ENCODE measurements at regions not wholly inside any gene's neighbourhood (a gene's known extent, or its start where the extent isn't known, plus 50 kb on each side); places are given as distances from the start of the nearest gene placed in this dataset.

- ATAC-seq (no peak), DNase-seq (no peak)
- H3K9me3 Mint-ChIP-seq: no peaks in the 10 kb centered on the region
- H3K4me1 Mint-ChIP-seq (ENCODE audit: low read depth): no peaks in the 10 kb centered on the region
- no peak overlapping the region for H3K4me3 Mint-ChIP-seq
- H3K36me3 Mint-ChIP-seq (ENCODE audit: insufficient read depth): no peaks in the 10 kb centered on the region
- no peaks in the 10 kb centered on the region for H3K27me3 Mint-ChIP-seq (ENCODE audit: low read depth)
These were observed 163.6 kb upstream of the VRK2 start for GRCh38 chr2:57882895-57883515.

GRCh38 chr2:57884281-57884680, 162.3 kb upstream of the VRK2 start:
- H3K36me3 Mint-ChIP-seq (ENCODE audit: insufficient read depth): no peaks in the 10 kb centered on the region
- H3K9me3 Mint-ChIP-seq: no peaks in the 10 kb centered on the region
- no peaks in the 10 kb centered on the region for H3K27me3 Mint-ChIP-seq (ENCODE audit: low read depth)
- H3K4me1 Mint-ChIP-seq (ENCODE audit: low read depth): peaks cover 6% of the 10 kb centered on the region
- H3K4me3 Mint-ChIP-seq: no peak overlapping the region
- ATAC-seq (no peak), DNase-seq (no peak)

DNA sequence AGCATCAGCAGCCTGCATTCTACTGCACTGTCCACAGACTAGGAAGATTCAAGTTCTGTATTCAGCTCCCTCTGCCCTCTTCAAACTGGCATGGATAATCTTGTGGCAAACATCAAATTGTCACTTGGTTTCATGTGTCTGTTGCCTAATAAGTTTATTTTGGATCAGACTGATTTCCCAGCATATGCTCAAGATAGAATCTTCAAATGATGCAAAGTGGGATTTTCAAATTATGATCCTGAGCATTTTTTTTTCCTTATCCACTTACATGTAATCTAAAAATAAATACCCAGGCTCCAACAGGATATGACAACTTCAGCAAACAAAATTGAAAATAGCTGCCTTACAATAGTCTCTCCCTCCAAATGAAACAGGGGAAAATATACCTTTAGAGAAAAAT, 160.9 kb upstream of the VRK2 start:
- Mint-ChIP-seq H3K36me3 (ENCODE audit: insufficient read depth) (no peaks in the 10 kb centered on the region), H3K27me3 (ENCODE audit: low read depth) (no peaks in the 10 kb centered on the region), H3K4me3 (no peak overlapping the region), H3K9me3 (no peaks in the 10 kb centered on the region), H3K4me1 (ENCODE audit: low read depth) (peaks cover 6% of the 10 kb centered on the region)
- ATAC-seq (no peak), DNase-seq (no peak)

DNA sequence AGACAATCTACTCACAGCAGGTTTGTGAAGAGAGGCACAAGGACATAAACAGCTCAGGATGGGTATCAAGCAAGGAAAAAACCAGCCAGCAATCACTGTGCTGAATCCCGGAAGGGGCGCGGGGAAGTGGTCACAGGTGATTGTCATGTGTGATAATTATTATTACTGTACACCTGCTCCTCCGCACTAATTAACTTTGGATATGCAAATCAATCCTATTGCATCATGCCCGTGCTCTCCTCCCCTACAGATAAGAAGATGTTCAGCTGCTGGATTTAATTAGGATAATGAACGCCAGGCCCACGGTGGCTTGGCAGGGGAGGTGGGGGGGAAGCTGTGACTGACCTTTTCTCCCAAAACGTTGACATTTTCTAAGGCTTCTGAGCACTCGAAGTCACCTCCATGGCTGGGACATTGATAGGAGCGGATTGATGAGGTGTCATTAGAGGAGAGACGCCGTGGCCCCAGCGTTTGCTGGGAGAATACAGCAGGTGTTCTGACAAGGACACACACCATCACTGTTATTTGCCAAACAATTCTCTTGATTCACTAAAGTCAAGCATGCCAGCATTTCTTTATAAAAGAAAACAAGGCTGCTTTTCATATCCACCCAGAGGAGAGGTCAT, 160.3 kb upstream of the VRK2 start:
- ATAC-seq: no peak
- Mint-ChIP-seq H3K4me3 (no peak overlapping the region), H3K27me3 (ENCODE audit: low read depth) (no peaks in the 10 kb centered on the region), H3K36me3 (ENCODE audit: insufficient read depth) (no peaks in the 10 kb centered on the region), H3K4me1 (ENCODE audit: low read depth) (peaks cover 6% of the 10 kb centered on the region), H3K9me3 (no peaks in the 10 kb centered on the region)
- DNase-seq: no peak

DNA sequence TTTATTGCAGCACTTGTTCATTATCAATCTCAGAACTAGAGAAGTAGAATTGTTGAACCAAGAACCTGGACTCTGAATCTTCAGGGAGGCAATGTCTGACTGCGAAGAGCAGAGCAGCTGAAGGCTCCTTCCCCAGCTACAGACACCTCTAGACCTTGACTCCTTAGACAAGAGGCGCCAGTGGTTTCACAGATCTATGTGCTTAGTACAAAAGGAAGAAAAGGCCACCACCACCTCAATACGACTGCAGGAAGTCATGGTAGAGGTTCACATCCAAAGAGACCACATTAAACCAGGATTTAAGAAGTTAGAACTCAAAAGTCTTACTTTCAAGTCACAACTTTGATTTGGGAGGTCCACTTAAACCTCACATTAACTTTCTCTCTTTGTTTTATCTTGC, 158.1 kb upstream of the VRK2 start:
- H3K36me3 Mint-ChIP-seq (ENCODE audit: insufficient read depth): no peaks in the 10 kb centered on the region
- H3K27me3 Mint-ChIP-seq (ENCODE audit: low read depth): no peaks in the 10 kb centered on the region
- DNase-seq (no peak), ATAC-seq (no peak)
- no peak overlapping the region for H3K4me3 Mint-ChIP-seq
- H3K9me3 Mint-ChIP-seq: no peaks in the 10 kb centered on the region
- H3K4me1 Mint-ChIP-seq (ENCODE audit: low read depth): peaks cover 6% of the 10 kb centered on the region

DNA sequence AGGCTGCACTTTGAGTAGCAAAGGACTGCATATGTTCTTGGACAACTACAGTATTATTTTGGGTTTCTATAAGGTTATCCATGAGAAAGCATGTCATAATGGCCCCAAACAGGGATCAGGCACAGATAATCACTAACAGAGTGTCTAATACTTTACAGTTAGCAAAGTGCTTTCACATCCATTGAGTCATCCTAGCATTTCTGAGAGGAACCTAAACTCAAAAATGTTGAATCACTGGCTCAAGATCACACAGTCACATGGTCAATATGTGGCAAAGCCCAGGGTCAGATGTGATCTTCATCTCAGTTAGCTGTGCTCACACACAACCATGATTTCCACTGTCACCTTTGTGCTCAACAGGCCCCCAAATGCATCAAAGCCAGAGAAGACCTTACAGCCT, 156.1 kb upstream of the VRK2 start:
- H3K27me3 Mint-ChIP-seq (ENCODE audit: low read depth): no peaks in the 10 kb centered on the region
- DNase-seq (no peak), ATAC-seq (no peak)
- H3K4me3 Mint-ChIP-seq: no peak overlapping the region
- H3K9me3 Mint-ChIP-seq: no peaks in the 10 kb centered on the region
- H3K36me3 Mint-ChIP-seq (ENCODE audit: insufficient read depth): no peaks in the 10 kb centered on the region
- peaks cover 6% of the 10 kb centered on the region for H3K4me1 Mint-ChIP-seq (ENCODE audit: low read depth)

GRCh38 chr2:57891086-57891712, 155.4 kb upstream of the VRK2 start:
- no peaks in the 10 kb centered on the region for H3K36me3 Mint-ChIP-seq (ENCODE audit: insufficient read depth)
- DNase-seq: no peak
- H3K4me1 Mint-ChIP-seq (ENCODE audit: low read depth): peaks cover 6% of the 10 kb centered on the region
- no peak for ATAC-seq
- H3K27me3 Mint-ChIP-seq (ENCODE audit: low read depth): no peaks in the 10 kb centered on the region
- no peak overlapping the region for H3K4me3 Mint-ChIP-seq
- no peaks in the 10 kb centered on the region for H3K9me3 Mint-ChIP-seq

GRCh38 chr2:57892920-57893319, 153.7 kb upstream of the VRK2 start:
- ATAC-seq (no peak), DNase-seq (no peak)
- H3K36me3 Mint-ChIP-seq (ENCODE audit: insufficient read depth): no peaks in the 10 kb centered on the region
- H3K27me3 Mint-ChIP-seq (ENCODE audit: low read depth): no peaks in the 10 kb centered on the region
- no peaks in the 10 kb centered on the region for H3K9me3 Mint-ChIP-seq
- no peak overlapping the region for H3K4me3 Mint-ChIP-seq
- H3K4me1 Mint-ChIP-seq (ENCODE audit: low read depth): peaks cover 6% of the 10 kb centered on the region

DNA sequence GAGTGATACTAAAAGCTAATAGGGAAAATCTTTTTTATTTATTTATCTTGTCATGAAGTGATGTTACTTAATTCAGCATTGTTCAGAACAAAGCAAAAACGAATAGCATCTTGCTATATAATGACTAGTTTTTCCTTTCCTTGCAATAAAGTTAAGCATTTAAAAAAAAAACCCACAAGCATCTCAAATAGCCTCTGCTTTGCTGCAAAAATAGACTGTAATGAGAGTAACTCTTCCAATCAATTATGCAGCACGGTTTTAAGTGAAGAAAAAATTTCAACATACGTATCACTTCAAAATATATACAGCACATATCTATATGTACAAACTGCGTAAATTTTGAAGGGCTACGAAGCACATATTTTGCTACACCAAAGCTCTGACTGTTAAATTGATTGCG, 153.3 kb upstream of the VRK2 start:
- DNase-seq: no peak
- Mint-ChIP-seq H3K27me3 (ENCODE audit: low read depth) (no peaks in the 10 kb centered on the region), H3K4me3 (no peak overlapping the region), H3K9me3 (no peaks in the 10 kb centered on the region), H3K36me3 (ENCODE audit: insufficient read depth) (no peaks in the 10 kb centered on the region), H3K4me1 (ENCODE audit: low read depth) (peaks cover 4% of the 10 kb centered on the region)
- no peak for ATAC-seq

GRCh38 chr2:57893786-57894185, 152.8 kb upstream of the VRK2 start:
- no peaks in the 10 kb centered on the region for H3K4me1 Mint-ChIP-seq (ENCODE audit: low read depth)
- H3K27me3 Mint-ChIP-seq (ENCODE audit: low read depth): no peaks in the 10 kb centered on the region
- H3K4me3 Mint-ChIP-seq: no peak overlapping the region
- no peaks in the 10 kb centered on the region for H3K36me3 Mint-ChIP-seq (ENCODE audit: insufficient read depth)
- DNase-seq (no peak), ATAC-seq (no peak)
- H3K9me3 Mint-ChIP-seq: no peaks in the 10 kb centered on the region

DNA sequence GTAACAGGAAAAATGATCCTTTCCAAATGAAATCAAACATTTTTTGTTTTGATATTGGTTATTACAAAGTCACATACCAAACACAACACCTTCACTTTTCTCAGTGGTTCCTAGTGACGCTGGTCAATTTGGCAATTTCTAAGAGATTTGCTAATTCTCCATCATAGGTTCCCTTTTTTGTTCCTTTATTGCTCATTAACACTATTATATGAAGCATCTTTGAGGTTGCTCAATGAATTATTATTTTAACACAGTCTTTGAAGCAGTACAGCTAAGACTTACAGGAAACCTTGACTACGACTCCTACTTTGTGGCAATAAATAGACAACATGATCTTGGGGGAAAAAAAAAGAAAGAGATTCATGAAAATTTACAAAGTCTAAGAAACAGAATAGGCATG, 152.2 kb upstream of the VRK2 start:
- H3K9me3 Mint-ChIP-seq: no peaks in the 10 kb centered on the region
- ATAC-seq (no peak), DNase-seq (no peak)
- no peaks in the 10 kb centered on the region for H3K36me3 Mint-ChIP-seq (ENCODE audit: insufficient read depth)
- H3K4me3 Mint-ChIP-seq: no peak overlapping the region
- H3K27me3 Mint-ChIP-seq (ENCODE audit: low read depth): no peaks in the 10 kb centered on the region
- no peaks in the 10 kb centered on the region for H3K4me1 Mint-ChIP-seq (ENCODE audit: low read depth)

DNA sequence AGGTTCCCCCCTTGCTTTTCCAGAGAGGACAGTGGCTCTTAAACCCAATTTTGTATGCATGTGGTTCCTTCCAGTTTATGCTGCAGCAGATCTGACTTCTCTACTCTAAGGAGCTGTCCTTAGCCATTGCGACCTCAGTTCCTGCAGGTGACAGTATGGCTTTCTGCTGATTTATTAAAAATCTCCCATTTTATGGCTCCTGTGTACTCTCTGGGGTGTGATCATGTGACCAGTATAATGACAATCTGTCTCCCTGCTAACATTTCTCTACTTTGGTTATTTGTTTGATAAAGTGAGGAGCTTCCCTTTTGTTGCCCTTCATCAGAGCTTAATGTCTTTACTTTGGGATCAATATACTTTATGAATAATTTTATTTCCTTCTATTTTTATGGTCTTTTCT, 148.7 kb upstream of the VRK2 start:
- Mint-ChIP-seq H3K27me3 (ENCODE audit: low read depth) (no peaks in the 10 kb centered on the region), H3K36me3 (ENCODE audit: insufficient read depth) (no peaks in the 10 kb centered on the region), H3K4me3 (no peak overlapping the region), H3K9me3 (no peaks in the 10 kb centered on the region), H3K4me1 (ENCODE audit: low read depth) (peaks cover 1% of the 10 kb centered on the region)
- ATAC-seq (no peak), DNase-seq (no peak)

GRCh38 chr2:57899898-57900297, 146.7 kb upstream of the VRK2 start:
- Mint-ChIP-seq H3K27me3 (ENCODE audit: low read depth) (no peaks in the 10 kb centered on the region), H3K4me1 (ENCODE audit: low read depth) (peaks cover 1% of the 10 kb centered on the region), H3K9me3 (no peaks in the 10 kb centered on the region), H3K4me3 (no peak overlapping the region), H3K36me3 (ENCODE audit: insufficient read depth) (no peaks in the 10 kb centered on the region)
- ATAC-seq (no peak), DNase-seq (no peak)

GRCh38 chr2:57902578-57902977, 144.0 kb upstream of the VRK2 start:
- H3K9me3 Mint-ChIP-seq: no peaks in the 10 kb centered on the region
- no peak for ATAC-seq
- peaks cover 5% of the 10 kb centered on the region for H3K4me1 Mint-ChIP-seq (ENCODE audit: low read depth)
- H3K27me3 Mint-ChIP-seq (ENCODE audit: low read depth): no peaks in the 10 kb centered on the region
- no peak for DNase-seq
- H3K4me3 Mint-ChIP-seq: no peak overlapping the region
- no peaks in the 10 kb centered on the region for H3K36me3 Mint-ChIP-seq (ENCODE audit: insufficient read depth)

GRCh38 chr2:57906152-57906732, 140.4 kb upstream of the VRK2 start:
- no peaks in the 10 kb centered on the region for H3K27me3 Mint-ChIP-seq (ENCODE audit: low read depth)
- H3K4me1 Mint-ChIP-seq (ENCODE audit: low read depth): peaks cover 22% of the 10 kb centered on the region
- no peak for ATAC-seq

More at GRCh38 chr2:57906152-57906732, 140.4 kb upstream of the VRK2 start:
- Mint-ChIP-seq H3K4me3 (no peak overlapping the region), H3K9me3 (no peaks in the 10 kb centered on the region), H3K36me3 (ENCODE audit: insufficient read depth) (no peaks in the 10 kb centered on the region)
- no peak for DNase-seq

All from activated T-cell treated with anti-CD3 and anti-CD28 coated beads, Interleukin-2, amount 50 U/mL, for 4 hours (primary cell).